GM12878 (cell line): ENCODE measurements at regions not wholly inside any gene's neighbourhood (a gene's known extent, or its start where the extent isn't known, plus 50 kb on each side); places are given as distances from the start of the nearest gene placed in this dataset.

Source experiments
- ATAC-seq: fragments of 200-7000 bp; cut with Tn5 transposase; 3 replicates; pipeline ENCODE4 v1.9.1; 2020; ENCODE audit warnings: mild to moderate bottlenecking, moderate library complexity
- BruUV-seq: library from RNA; stranded (reverse); fragments of 400-500 nt; replicated peaks from 2 replicates; lab custom pipeline; 2021; lab: Mats Ljungman, UMichigan
- CTCF ChIA-PET: fragments of 300-600 bp; sonication (Branson Sonifier 250); formaldehyde crosslinking; extraction: SDS; loops from one replicate; lab custom pipeline; 2021; ENCODE audit warnings: inconsistent platforms; lab: Yijun Ruan, JAX
- POLR2A ChIA-PET: fragments of 350-600 bp; formaldehyde crosslinking; extraction: SDS; loops from one replicate; lab custom pipeline; 2021; ENCODE audit warnings: inconsistent platforms; lab: Charles Lee
- RAD21 ChIA-PET: fragments of 300-600 bp; sonication (Branson Sonifier 250); formaldehyde crosslinking; loops from one replicate; lab custom pipeline; 2023; ENCODE audit warnings: antibody characterized with exemption; ENCODE audit not compliant: unreplicated experiment; lab: Charles Lee
- SMC1A ChIA-PET: fragments of 300-600 bp; sonication (Branson Sonifier 250); formaldehyde crosslinking; loops from one replicate; lab custom pipeline; 2023; ENCODE audit not compliant: unreplicated experiment, uncharacterized antibody; lab: Charles Lee
- DNase-seq: peaks from one replicate; pipeline ENCODE4 v3.0.0-alpha.2; 2011; ENCODE audit warnings: low read depth, low spot score
- FAIRE-seq: peaks from 3 replicates; lab custom pipeline; 2011; peaks lifted over from hg19 to GRCh38; lab: Jason Lieb, UNC
- H2AFZ ChIP-seq: 2 replicates; pipeline ENCODE4 v1.6.0; 2011; ENCODE audit warnings: low read depth, low read length, control low read depth; ENCODE audit not compliant: control insufficient read depth
- H3K27ac ChIP-seq: 2 replicates; pipeline ENCODE4 v1.5.1; 2011; ENCODE audit warnings: control low read depth; ENCODE audit not compliant: control insufficient read depth, insufficient read depth
- H3K27me3 ChIP-seq, 2 experiments: replicated peaks in 1 of 2; 2 replicates each; pipeline versions ENCODE4 v1.6.0 to v1.6.1; 2011; ENCODE audit warnings: low read length in 1 of 2; ENCODE audit not compliant: control insufficient read depth in 2 of 2, insufficient read depth in 2 of 2
- H3K36me3 ChIP-seq, 2 experiments: 2 replicates each; pipeline ENCODE4 v1.5.1; 2011; ENCODE audit warnings: low read length in 1 of 2; ENCODE audit not compliant: control insufficient read depth in 2 of 2, insufficient read depth in 2 of 2
- H3K4me1 ChIP-seq: 2 replicates; pipeline ENCODE4 v1.6.1; 2011; ENCODE audit warnings: mild to moderate bottlenecking, low read length, moderate library complexity, mixed read lengths; ENCODE audit not compliant: control insufficient read depth, insufficient read depth
- H3K4me2 ChIP-seq: 2 replicates; pipeline ENCODE4 v1.6.0; 2011; ENCODE audit warnings: control low read depth; ENCODE audit not compliant: control insufficient read depth, insufficient read depth
- H3K4me3 ChIP-seq: fragments of 200-600 bp; sonication (generic); 2 replicates; pipeline ENCODE4 v1.5.1; 2016
- H3K79me2 ChIP-seq: 2 replicates; pipeline ENCODE4 v1.6.0; 2011; ENCODE audit warnings: low read length; ENCODE audit not compliant: control insufficient read depth, insufficient read depth
- H3K9ac ChIP-seq: 2 replicates; pipeline ENCODE4 v1.8.0; 2011; ENCODE audit warnings: low read length, control low read depth, mixed read lengths; ENCODE audit not compliant: control insufficient read depth, insufficient read depth
- H3K9me3 ChIP-seq: replicated peaks from 3 replicates; pipeline ENCODE4 v1.5.1; 2011; ENCODE audit warnings: mild to moderate bottlenecking, low read length; ENCODE audit not compliant: control insufficient read depth, insufficient read depth
- H4K20me1 ChIP-seq: 2 replicates; pipeline ENCODE4 v1.6.0; 2011; ENCODE audit not compliant: control insufficient read depth, insufficient read depth
- BACH1 ChIP-seq: fragments of 450-650 bp; IDR thresholded peaks from 2 replicates; pipeline ENCODE4 v1.6.1; 2017; ENCODE audit warnings: mild to moderate bottlenecking, borderline replicate concordance
- EZH2 ChIP-seq: IDR thresholded peaks from 2 replicates; pipeline ENCODE4 v1.6.1; 2012; ENCODE audit warnings: low read depth, mild to moderate bottlenecking, control low read depth, inconsistent platforms, low read length, borderline replicate concordance; ENCODE audit not compliant: control insufficient read depth
- FOS ChIP-seq: IDR thresholded peaks from 3 replicates; pipeline ENCODE4 v1.6.1; 2011; ENCODE audit warnings: borderline replicate concordance; ENCODE audit not compliant: insufficient read length; ENCODE audit errors: extremely low read depth
- HDAC2 ChIP-seq: fragments of 200-600 bp; sonication (generic); IDR thresholded peaks from 2 replicates; pipeline ENCODE4 v1.6.1; 2017
- IRF5 ChIP-seq: fragments of 450-650 bp; IDR thresholded peaks from 2 replicates; pipeline ENCODE4 v1.6.1; 2017; ENCODE audit warnings: borderline replicate concordance
- MXI1 ChIP-seq: fragments of 150-350 bp; IDR thresholded peaks from 2 replicates; pipeline ENCODE4 v1.6.1; 2011; ENCODE audit warnings: low read depth, mild to moderate bottlenecking, inconsistent platforms, low read length, improper control_type of control experiment
- NFYA ChIP-seq: IDR thresholded peaks from 2 replicates; pipeline ENCODE4 v1.6.1; 2011; ENCODE audit warnings: low read depth, mild to moderate bottlenecking, low read length, improper control_type of control experiment, borderline replicate concordance
- NR2C2 ChIP-seq: IDR thresholded peaks from 2 replicates; pipeline ENCODE4 v1.6.1; 2011; ENCODE audit warnings: borderline replicate concordance, low read depth; ENCODE audit not compliant: control insufficient read depth, insufficient read length
- NR2F1 ChIP-seq: fragments of 450-650 bp; conservative IDR thresholded peaks from 2 replicates; pipeline ENCODE4 v1.6.1; 2017; ENCODE audit warnings: mild to moderate bottlenecking
- RCOR1 ChIP-seq: conservative IDR thresholded peaks from 2 replicates; pipeline ENCODE4 v1.6.1; 2012; ENCODE audit warnings: low read depth, low read length, improper control_type of control experiment
- SREBF2 ChIP-seq: IDR thresholded peaks from 2 replicates; pipeline ENCODE4 v1.6.1; 2012; ENCODE audit warnings: mild to moderate bottlenecking, low read length
- ZBED1 ChIP-seq: IDR thresholded peaks from 2 replicates; pipeline ENCODE4 v1.6.1; 2016; ENCODE audit warnings: borderline replicate concordance
- ZZZ3 ChIP-seq: IDR thresholded peaks from 2 replicates; pipeline ENCODE4 v1.6.1; 2011; ENCODE audit warnings: low read depth; ENCODE audit not compliant: control insufficient read depth, insufficient read length
- WGBS: methylation state at CpG from one replicate; pipeline ENCODE4 v1.1.6; 2016; ENCODE audit warnings: low lambda C conversion rate; ENCODE audit not compliant: insufficient replicate concordance, insufficient coverage; ENCODE audit errors: missing lambda C conversion rate; 5-methylcytosine and 5-hydroxymethylcytosine counted together
- in situ Hi-C: fragments of 300-500 bp; cut with MboI; formaldehyde crosslinking; loops from 9 replicates; pipeline ENCODE4 v1.14.3; 2018; ENCODE audit warnings: mixed read lengths
- intact Hi-C: fragments of 100-400 bp; cut with micrococcal nuclease; formaldehyde crosslinking; loops from one replicate; pipeline ENCODE4 v1.14.2; 2022; ENCODE audit not compliant: unreplicated experiment
- TF ChIP-seq, protein P1 (sequence below): fragments of 450-650 bp; IDR thresholded peaks from 2 replicates; pipeline ENCODE4 v1.6.1; 2017; ENCODE audit warnings: mild to moderate bottlenecking, moderate library complexity

GRCh38 chr17:5683241-5683640 is 98.9 kb upstream of the NLRP1 start:
- H2AFZ ChIP-seq, result no peak overlapping the region
- H3K79me2 ChIP-seq, result no peaks in the 10 kb centered on the region
- DNase-seq, result no peak
- no peak overlapping the region for H3K4me3 ChIP-seq
- ChIA-PET SMC1A (interaction anchor here (0.6 kb wide), 1 partner anchor 416 kb away, joined by 3 read pairs; no protein-coding TSS in a partner anchor), RAD21 (interaction anchor here (0.7 kb wide), 1 partner anchor 92 kb away, joined by 4 read pairs; no protein-coding TSS in a partner anchor), CTCF (no interaction called here), POLR2A (no interaction called here)
- intact Hi-C loops, result no loop called here
- H3K27me3 ChIP-seq, result no peaks in the 10 kb centered on the region
- no peak for FAIRE-seq
- no peak for ATAC-seq
- no peaks in the 10 kb centered on the region for H3K36me3 ChIP-seq
- no peak overlapping the region for H3K9ac ChIP-seq
- WGBS, result 9% methylated on average over 6 of the region's 6 CpGs
- H3K9me3 ChIP-seq, result no peaks in the 10 kb centered on the region; the same call in 2 of the 3 replicates
- no peaks in the 10 kb centered on the region for H3K4me1 ChIP-seq
- H3K27ac ChIP-seq, result no peak overlapping the region
- H3K4me2 ChIP-seq, result no peak overlapping the region
- in situ Hi-C loops, result no loop called here
- no peaks in the 10 kb centered on the region for H4K20me1 ChIP-seq
- TF ChIP-seq HDAC2 (no peak), EZH2 (no peak), NR2F1 (no peak), NFYA (no peak), SREBF2 (no peak), ZZZ3 (no peak)
- no TSS peak for BruUV-seq

DNA sequence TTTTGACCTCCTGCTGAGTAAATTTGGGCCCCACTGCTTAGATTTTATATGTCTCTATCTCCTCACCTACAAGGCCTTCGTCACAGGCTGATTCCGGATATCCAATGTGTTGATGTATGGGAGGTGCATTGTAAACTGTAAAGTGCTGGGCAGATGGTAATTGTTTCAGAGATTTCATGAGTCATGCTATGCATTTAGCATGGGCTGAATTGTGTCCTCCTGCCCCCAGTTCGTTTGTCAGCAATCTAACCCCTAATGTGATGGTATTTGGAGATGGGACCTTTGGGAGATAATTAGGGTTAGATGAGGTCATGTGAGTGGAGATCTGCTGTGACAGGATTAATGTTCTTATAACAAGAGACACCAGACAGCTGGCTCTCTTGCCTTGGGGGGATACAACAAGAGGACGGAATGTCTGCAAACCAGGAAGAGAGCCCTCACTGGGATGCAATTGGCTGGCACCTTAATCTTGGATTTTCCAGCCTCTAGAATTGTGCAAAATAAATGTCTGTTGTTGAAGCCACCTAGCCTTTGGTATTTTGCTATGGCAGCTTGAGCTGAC is 101.8 kb upstream of the NLRP1 start:
- FAIRE-seq (no peak), ATAC-seq (no peak), DNase-seq (no peak)
- Histone ChIP-seq H3K27ac (no peak overlapping the region), H3K27me3 (no peaks in the 10 kb centered on the region), H4K20me1 (no peaks in the 10 kb centered on the region), H3K9ac (no peak overlapping the region), H3K4me2 (no peak overlapping the region), H3K79me2 (no peaks in the 10 kb centered on the region), H3K4me1 (no peaks in the 10 kb centered on the region), H2AFZ (no peak overlapping the region), H3K36me3 (no peaks in the 10 kb centered on the region), H3K9me3 (no peaks in the 10 kb centered on the region; the same call in 2 of the 3 replicates), H3K4me3 (no peak overlapping the region)
- ChIA-PET SMC1A (no interaction called here), RAD21 (no interaction called here), CTCF (no interaction called here), POLR2A (no interaction called here)
- no TSS peak for BruUV-seq
- in situ Hi-C loops, result no loop called here
- WGBS, result 39% methylated on average over 4 of the region's 4 CpGs
- intact Hi-C loops, result no loop called here
- TF ChIP-seq FOS, result no peak
- TF ChIP-seq, protein P1, sequence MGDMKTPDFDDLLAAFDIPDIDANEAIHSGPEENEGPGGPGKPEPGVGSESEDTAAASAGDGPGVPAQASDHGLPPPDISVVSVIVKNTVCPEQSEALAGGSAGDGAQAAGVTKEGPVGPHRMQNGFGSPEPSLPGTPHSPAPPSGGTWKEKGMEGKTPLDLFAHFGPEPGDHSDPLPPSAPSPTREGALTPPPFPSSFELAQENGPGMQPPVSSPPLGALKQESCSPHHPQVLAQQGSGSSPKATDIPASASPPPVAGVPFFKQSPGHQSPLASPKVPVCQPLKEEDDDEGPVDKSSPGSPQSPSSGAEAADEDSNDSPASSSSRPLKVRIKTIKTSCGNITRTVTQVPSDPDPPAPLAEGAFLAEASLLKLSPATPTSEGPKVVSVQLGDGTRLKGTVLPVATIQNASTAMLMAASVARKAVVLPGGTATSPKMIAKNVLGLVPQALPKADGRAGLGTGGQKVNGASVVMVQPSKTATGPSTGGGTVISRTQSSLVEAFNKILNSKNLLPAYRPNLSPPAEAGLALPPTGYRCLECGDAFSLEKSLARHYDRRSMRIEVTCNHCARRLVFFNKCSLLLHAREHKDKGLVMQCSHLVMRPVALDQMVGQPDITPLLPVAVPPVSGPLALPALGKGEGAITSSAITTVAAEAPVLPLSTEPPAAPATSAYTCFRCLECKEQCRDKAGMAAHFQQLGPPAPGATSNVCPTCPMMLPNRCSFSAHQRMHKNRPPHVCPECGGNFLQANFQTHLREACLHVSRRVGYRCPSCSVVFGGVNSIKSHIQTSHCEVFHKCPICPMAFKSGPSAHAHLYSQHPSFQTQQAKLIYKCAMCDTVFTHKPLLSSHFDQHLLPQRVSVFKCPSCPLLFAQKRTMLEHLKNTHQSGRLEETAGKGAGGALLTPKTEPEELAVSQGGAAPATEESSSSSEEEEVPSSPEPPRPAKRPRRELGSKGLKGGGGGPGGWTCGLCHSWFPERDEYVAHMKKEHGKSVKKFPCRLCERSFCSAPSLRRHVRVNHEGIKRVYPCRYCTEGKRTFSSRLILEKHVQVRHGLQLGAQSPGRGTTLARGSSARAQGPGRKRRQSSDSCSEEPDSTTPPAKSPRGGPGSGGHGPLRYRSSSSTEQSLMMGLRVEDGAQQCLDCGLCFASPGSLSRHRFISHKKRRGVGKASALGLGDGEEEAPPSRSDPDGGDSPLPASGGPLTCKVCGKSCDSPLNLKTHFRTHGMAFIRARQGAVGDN, result no peak
- no peak for TF ChIP-seq BACH1
- no peak for TF ChIP-seq RCOR1
- no peak for TF ChIP-seq ZBED1
- TF ChIP-seq MXI1, result no peak
- TF ChIP-seq NR2C2, result no peak
- TF ChIP-seq IRF5, result no peak
